Memory B cell (primary cell): ENCODE measurements at regions not wholly inside any gene's neighbourhood (a gene's known extent, or its start where the extent isn't known, plus 50 kb on each side); places are given as distances from the start of the nearest gene placed in this dataset.

Experiments used
- ATAC-seq: fragments of 150-1000 bp; cut with Tn5 transposase; 2 replicates; pipeline ENCODE4 v1.10.0; 2021; ENCODE audit warnings: low read depth, mild to moderate bottlenecking, moderate library complexity
- DNase-seq, 2 donors: peaks; one replicate each; pipeline ENCODE4 v3.0.0; 2022; ENCODE audit warnings: low spot score in 2 of 2
- H3K27ac Mint-ChIP-seq: one replicate; pipeline ENCODE4 v1.8.0; 2022; ENCODE audit warnings: mild to moderate bottlenecking, moderate library complexity, mixed read lengths
- H3K27me3 Mint-ChIP-seq: one replicate; pipeline ENCODE4 v1.8.0; 2022; ENCODE audit warnings: mixed read lengths
- H3K36me3 Mint-ChIP-seq: one replicate; pipeline ENCODE4 v1.8.0; 2022; ENCODE audit warnings: mild to moderate bottlenecking, mixed read lengths
- H3K4me1 Mint-ChIP-seq: one replicate; pipeline ENCODE4 v1.8.0; 2022; ENCODE audit warnings: mixed read lengths
- H3K4me3 Mint-ChIP-seq: one replicate; pipeline ENCODE4 v1.8.0; 2022; ENCODE audit warnings: mild to moderate bottlenecking, moderate library complexity, mixed read lengths
- H3K9me3 Mint-ChIP-seq: one replicate; pipeline ENCODE4 v1.8.0; 2022; ENCODE audit warnings: mixed read lengths

DNA sequence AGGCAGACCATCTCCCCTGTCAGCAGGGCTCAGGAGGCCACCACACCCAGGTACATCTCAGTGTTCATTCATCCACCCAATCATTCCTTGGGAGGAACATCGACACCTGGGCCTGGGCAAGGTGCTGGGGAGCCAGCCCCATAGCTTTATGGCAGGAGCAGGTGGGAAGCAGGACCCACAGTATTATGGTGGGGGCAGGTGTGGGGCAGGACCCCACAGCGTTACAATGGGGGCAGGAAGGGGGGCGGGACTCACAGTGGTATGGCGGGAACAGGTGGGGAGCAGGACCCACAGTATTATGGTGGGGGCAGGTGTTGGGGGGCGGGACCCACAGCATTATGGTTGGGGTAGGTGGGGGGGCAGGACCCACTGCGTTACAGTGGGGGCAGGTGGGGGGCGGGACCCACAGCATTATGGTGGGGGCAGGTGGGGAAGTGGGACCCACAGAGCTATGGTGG, 128.9 kb upstream of the HS6ST1 start:
- H3K27ac Mint-ChIP-seq, result no peak overlapping the region
- peaks cover 2% of the 10 kb centered on the region for H3K36me3 Mint-ChIP-seq
- DNase-seq (no peak), ATAC-seq (no peak)
- H3K4me1 Mint-ChIP-seq, result no peaks in the 10 kb centered on the region
- no peaks in the 10 kb centered on the region for H3K9me3 Mint-ChIP-seq
- peaks cover 10% of the 10 kb centered on the region for H3K27me3 Mint-ChIP-seq
- H3K4me3 Mint-ChIP-seq, result no peak overlapping the region

DNA sequence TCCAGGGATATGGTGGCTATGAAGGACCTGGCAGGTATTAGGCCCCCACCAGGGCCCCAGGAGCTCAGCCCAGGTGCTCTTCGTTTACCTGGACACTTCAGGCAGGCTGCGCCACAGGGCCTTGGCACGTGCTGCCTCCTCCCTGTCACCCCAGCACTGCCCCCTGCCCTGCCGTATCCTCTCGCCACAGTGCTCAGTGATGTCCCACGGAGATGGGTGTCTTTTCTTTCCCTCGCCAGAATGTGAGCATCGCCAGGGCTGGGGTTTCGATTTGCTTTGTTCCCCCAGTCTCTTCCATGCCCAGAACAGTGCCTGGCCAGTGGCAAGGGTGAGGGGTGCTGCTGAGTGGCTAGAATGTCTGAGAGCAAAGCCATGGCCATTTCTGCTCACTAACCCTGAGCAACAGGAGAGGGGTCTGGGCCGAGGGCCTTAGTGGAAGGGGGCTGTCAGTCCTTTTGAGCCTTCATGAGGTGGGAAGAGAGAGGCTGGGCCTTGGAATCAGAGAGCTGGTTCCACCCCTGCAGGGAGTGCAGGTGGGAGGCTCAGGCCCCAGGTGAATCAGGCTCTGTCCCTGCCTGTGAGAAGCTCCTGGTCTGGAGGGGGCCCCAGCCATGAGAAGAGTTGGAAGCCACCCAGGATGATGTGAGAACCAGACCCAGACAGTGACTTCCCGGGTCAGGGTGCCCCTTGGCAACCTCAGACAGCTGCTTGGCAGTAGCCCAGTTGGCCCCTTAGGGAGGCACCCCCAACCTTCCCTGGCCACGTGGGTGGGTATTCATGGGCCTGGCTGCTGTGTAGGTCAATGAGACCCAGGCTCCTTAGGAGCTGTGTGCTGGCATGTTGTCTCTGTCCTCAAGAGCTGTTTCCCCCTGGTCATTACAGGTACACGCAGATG, 129.9 kb upstream of the HS6ST1 start:
- ATAC-seq (no peak), DNase-seq (peak in 1 of 2 donors; percentile 3)
- no peaks in the 10 kb centered on the region for H3K9me3 Mint-ChIP-seq

DNA sequence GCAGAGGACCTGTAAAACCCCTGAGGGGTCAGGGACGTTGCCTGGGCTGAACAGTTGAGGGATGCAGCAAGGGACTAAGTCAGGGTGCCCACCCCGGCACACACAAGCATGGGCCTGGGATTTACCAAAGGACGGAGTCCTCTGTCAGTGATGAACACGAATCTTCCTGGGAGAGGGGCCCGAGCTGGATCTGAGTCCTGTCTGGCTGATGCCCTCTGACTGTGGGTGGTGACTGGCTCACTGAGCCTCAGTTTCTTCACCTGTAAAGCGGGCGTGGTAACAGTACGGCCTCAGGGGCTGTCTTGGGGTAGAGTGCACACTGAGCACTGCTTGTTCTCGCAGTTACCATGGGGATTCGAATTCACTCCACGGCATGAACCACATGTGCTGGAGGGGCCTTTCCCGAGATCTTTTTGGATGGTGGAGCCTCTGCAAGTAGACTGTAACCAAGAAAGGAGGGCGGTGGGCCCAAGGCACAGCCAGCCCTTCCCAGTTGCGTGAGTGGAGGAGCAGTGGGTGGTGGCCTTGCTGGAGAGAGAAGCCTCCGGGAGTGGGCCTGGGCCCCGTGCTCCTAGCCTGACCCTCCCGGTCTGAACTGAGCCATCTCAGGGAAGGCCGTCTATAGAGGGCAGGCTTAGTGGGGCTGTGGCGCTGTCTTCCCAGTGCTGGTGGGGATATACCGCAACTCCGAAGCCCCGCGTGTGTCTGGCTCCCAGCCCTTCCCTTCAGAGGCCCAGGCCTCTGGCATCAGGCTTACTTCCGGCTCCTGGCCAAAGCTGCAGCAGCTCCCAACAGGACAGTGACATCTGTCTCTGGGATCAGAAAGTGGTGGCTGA, 130.8 kb upstream of the HS6ST1 start:
- Mint-ChIP-seq H3K27me3 (peaks cover 13% of the 10 kb centered on the region), H3K36me3 (peaks cover 4% of the 10 kb centered on the region), H3K4me3 (no peak overlapping the region), H3K9me3 (peaks cover 3% of the 10 kb centered on the region), H3K27ac (no peak overlapping the region), H3K4me1 (no peaks in the 10 kb centered on the region)
- ATAC-seq (no peak), DNase-seq (peak in 1 of 2 donors; percentile 7)

More for the DNA sequence above, 129.9 kb upstream of the HS6ST1 start:
- H3K4me3 Mint-ChIP-seq, result no peak overlapping the region
- H3K27ac Mint-ChIP-seq, result no peak overlapping the region
- peaks cover 13% of the 10 kb centered on the region for H3K27me3 Mint-ChIP-seq
- peaks cover 2% of the 10 kb centered on the region for H3K36me3 Mint-ChIP-seq
- H3K4me1 Mint-ChIP-seq, result no peaks in the 10 kb centered on the region

DNA sequence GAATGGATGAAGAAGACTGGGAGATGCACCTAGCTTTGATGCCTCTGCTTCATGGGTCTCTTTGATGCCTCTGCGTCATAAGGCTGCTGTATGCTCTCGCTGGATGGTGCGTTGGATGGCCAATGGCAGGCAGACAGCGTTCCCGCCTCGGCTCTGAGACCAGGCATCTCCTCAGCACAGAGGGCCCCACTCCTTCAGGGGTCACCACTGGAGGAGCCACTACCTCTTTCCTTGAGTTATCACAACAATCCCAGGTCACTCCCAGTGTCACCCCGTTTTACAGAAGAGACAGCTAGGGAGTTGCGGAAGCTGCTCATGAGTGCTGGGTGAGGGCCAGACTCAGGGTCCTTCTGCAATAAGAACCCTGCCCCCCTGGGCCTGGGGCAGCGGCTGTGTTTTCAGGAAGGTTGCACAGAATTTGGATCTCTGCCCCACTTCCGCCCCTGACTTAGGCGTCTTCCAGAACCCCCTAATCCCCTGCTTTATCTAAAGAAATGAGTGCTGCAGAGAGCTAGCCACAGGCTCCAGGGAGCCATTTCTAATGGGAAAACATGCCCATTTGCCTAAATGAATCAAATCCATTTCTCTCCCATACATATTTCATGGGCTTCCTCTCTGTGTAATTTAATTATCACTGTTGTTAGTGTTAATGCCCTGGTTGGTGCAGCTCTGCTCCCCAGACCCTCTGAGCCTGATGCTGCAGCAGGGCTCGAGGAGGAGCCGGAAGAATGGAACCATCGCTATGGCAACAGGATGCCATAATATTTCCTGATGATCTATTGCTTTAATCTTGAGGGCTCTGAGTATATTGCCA, 131.8 kb upstream of the HS6ST1 start:
- no peak overlapping the region for H3K27ac Mint-ChIP-seq
- no peak overlapping the region for H3K4me3 Mint-ChIP-seq
- H3K36me3 Mint-ChIP-seq, result peaks cover 4% of the 10 kb centered on the region
- peaks cover 16% of the 10 kb centered on the region for H3K27me3 Mint-ChIP-seq
- peaks cover 3% of the 10 kb centered on the region for H3K9me3 Mint-ChIP-seq
- ATAC-seq, result no peak
- peak in 1 of 2 donors; percentile 6 for DNase-seq
- H3K4me1 Mint-ChIP-seq, result no peaks in the 10 kb centered on the region

DNA sequence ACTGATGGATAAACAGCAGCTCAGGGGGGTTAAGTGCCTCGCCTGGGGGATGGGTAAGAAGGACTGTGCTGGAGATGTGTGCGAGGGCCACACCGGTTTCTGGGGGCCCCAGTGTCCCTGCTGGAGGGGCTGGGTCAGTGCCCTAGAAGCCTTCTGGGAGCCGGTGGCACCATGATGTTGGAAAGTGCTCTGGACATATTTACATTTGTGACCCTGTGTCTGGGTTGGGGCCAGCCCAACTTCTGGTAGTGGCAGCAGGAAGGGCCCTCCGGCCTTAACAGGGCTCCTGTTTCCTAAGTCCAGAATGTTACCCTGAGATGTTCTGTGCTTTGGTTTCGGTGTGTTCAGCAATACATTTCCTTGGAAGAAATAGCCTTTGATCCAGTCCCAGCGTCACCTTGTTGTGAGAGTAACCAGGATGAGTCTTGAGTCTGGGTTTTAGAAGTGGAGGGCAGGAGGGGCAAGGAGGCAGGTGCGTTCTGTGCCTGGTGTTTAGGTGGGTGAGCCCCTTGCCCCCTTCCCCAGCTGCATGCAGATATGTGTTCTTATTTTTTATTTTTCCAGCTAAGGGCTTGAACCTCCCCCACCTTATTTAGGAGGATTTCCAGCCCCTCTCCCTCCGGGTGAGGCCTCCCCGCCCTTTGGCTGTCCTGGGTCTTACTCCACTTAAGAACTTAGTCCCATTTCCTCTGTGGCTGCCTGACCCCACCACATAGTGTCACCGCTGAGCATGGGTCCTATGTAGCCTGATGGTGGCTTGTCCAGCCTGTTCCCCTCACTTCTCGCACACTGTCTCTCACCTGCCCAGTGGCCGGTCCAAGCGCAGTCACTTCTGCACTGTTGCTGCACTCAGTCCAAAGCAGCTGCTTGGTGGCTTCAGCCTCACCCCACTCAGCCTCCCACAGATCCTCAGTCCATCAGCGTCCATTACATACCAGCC, 132.7 kb upstream of the HS6ST1 start:
- H3K9me3 Mint-ChIP-seq, result peaks cover 3% of the 10 kb centered on the region
- no peak overlapping the region for H3K4me3 Mint-ChIP-seq
- DNase-seq (no peak), ATAC-seq (no peak)
- no peak overlapping the region for H3K27ac Mint-ChIP-seq
- H3K27me3 Mint-ChIP-seq, result peaks cover 21% of the 10 kb centered on the region
- no peaks in the 10 kb centered on the region for H3K4me1 Mint-ChIP-seq
- peaks cover 4% of the 10 kb centered on the region for H3K36me3 Mint-ChIP-seq

DNA sequence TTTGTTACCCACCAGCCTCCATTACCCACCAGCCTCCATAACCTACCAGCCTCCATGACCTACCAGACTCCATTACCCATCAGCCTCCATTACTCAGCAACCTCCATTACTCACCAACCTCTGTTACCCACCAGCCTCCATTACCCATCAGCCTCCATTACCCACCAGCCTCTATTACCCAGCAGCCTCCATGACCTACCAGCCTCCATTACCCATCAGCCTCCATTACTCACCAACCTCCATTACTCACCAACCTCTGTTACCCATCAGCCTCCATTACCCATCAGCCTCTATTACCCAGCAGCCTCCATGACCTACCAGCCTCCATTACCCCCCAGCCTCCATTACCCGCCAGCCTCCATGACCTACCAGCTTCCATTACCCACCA, 133.3 kb upstream of the HS6ST1 start:
- peaks cover 4% of the 10 kb centered on the region for H3K9me3 Mint-ChIP-seq
- no peak for DNase-seq
- H3K4me1 Mint-ChIP-seq, result no peaks in the 10 kb centered on the region
- no peak overlapping the region for H3K27ac Mint-ChIP-seq
- H3K27me3 Mint-ChIP-seq, result peaks cover 24% of the 10 kb centered on the region
- ATAC-seq, result no peak
- H3K36me3 Mint-ChIP-seq, result peaks cover 4% of the 10 kb centered on the region
- H3K4me3 Mint-ChIP-seq, result no peak overlapping the region

DNA sequence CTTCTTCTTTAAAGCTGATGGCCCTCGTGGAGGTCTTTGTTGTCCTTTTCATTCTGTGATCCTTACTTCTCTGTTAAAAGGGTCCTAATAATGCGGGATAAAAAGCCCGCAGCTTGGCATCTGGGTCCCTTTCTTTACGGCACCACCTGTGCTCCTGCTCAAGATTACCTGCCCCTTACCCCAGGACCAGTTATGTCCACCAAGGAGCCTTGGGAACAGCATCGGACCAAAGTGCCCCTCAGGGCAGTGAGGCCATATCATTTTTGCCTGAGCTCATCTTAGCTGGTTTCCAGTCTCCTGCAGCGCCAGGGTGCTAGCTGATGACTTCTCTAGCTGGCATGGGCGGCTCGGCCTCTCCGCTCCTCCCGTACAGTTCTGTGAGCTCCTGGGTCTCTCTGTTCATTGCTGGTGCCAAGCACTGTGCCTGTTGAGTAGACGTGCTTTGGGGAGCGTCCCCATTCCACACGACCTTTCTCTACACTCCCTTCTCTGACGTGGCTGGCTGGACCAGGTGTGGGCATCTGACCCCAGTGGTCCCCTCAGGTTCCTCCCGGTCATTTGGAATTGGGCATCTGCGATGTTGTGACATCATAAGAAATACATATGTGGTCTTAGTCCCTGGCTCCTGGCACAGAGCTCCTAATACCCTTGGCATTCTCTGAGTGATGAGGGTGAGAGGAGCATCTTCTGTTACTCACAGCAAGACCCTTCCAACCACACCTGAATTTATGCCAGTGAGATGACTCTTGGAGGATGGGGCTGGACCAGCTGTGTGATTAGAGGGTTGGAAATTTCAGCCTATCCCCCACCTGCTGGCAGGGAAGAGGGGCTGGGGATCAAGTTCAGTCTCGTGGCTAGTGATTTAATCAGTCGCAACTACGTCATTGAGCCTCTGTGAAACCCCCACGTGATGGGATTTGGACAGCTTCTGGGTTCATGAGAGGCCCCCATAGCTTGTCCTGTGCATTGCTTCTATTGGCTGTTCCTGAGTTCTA, 134.2 kb upstream of the HS6ST1 start:
- Mint-ChIP-seq H3K36me3 (peaks cover 4% of the 10 kb centered on the region), H3K4me3 (no peak overlapping the region), H3K27ac (no peak overlapping the region), H3K27me3 (peaks cover 25% of the 10 kb centered on the region), H3K9me3 (peaks cover 4% of the 10 kb centered on the region), H3K4me1 (no peaks in the 10 kb centered on the region)
- no peak for ATAC-seq
- peak in 1 of 2 donors; percentile 4 for DNase-seq

DNA sequence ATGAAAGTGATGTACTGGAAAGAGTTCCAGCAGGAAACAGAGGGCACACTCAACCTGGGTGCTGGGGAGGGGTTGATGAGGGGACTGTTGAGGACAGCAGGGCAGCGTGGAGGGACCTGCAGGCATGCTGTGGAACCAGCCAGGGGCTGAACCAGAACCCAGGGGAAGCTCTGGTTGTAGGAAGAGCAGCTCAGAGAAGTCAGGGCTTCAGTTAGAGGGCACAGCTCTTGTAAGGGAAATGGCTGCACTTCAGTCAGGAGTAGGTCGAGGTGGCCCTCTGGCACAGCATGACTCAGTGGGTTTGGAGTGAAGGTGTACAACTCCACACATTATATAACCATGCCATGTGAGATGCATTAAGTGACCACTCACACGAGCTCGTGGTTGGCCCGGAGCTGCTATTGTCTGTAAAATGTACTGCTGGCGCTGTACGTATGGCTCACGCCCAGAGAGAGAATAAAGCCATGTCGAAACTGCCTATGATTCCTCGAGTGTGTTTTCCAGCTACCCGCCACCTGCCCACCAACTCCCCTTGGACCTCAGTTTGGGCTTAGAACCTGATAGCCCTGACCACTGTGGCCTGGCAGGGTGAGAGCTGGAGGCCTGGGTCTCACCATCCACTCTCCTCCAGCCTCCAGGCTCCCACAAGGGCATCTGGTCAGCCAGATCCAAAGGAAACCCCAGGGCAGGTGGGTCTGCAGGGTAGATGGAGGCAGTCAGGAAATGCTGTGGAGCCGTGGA, 136.5 kb upstream of the HS6ST1 start:
- Mint-ChIP-seq H3K4me3 (no peak overlapping the region), H3K9me3 (peaks cover 4% of the 10 kb centered on the region), H3K36me3 (peaks cover 4% of the 10 kb centered on the region), H3K27ac (no peak overlapping the region), H3K27me3 (peaks cover 26% of the 10 kb centered on the region), H3K4me1 (no peaks in the 10 kb centered on the region)
- DNase-seq, result no peak
- no peak for ATAC-seq

DNA sequence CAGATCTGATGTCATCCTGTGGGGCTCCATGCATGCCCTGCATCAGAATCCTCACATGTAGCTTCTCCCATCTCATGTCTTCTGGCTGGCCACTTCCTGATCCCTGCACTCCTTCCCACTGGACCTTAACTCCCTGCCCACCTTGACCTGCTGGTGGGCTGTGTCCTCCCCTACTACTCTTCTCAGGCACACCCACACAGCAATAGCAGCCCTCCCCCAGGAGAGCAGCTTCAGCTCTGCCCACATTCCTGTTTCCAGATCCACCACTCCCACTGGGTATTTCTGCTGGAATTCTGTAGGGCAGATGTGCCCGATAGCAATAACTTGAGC, 137.0 kb upstream of the HS6ST1 start:
- no peak for DNase-seq
- H3K9me3 Mint-ChIP-seq, result peaks cover 4% of the 10 kb centered on the region
- H3K27ac Mint-ChIP-seq, result no peak overlapping the region
- peaks cover 4% of the 10 kb centered on the region for H3K36me3 Mint-ChIP-seq
- no peak overlapping the region for H3K4me3 Mint-ChIP-seq
- peaks cover 26% of the 10 kb centered on the region for H3K27me3 Mint-ChIP-seq
- H3K4me1 Mint-ChIP-seq, result no peaks in the 10 kb centered on the region
- ATAC-seq, result no peak

DNA sequence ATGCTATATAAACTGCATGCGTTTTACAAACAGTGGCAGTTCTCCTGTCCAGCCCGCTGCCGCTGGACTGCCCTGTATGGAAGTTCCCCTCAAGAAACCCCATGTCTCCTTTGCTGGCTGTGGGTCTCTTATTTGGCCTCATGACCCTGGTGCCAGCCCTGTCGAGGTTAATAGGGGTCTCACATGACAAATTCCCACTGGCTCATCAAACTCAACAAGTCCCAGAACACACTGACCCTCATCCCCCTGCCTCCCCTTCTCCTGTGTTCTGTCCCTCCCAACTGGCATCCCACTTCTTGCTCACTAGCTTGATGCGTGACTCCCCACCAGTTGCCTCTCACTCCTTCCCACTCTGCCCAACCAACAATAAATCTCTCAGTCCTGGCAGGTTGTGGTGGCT, 137.6 kb upstream of the HS6ST1 start:
- Mint-ChIP-seq H3K4me1 (no peaks in the 10 kb centered on the region), H3K27ac (no peak overlapping the region), H3K27me3 (peaks cover 26% of the 10 kb centered on the region), H3K9me3 (peaks cover 4% of the 10 kb centered on the region), H3K4me3 (no peak overlapping the region), H3K36me3 (peaks cover 4% of the 10 kb centered on the region)
- no peak for ATAC-seq
- no peak for DNase-seq

DNA sequence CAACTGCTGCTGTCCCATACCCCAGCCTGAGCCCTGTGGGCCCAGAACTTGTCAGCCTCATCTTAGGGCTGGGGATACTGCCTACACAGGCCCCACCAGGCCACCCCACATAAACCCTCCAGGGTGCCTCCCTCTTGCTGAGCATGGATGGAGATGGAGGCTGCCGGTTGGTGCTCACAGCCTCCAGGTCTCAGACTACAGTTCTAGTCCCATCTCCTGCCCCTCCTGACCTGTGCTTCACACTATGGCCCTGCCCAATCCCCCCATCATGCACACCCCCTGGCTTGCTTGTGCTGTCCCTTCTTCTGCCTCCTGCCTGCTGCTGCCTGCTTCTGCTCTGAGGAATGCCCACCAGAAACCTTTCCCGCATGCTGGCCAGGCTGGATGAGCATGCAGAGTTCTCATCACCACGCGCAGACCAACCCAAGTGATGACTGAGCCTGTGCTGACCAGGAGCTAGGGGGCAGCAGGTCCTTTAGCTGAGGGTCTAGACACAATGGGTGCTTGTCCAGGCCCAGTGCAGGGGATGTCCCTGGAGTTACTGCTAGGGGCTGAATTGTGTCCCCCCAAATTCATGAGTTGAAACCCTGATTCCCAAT, 138.4 kb upstream of the HS6ST1 start:
- Mint-ChIP-seq H3K4me1 (no peaks in the 10 kb centered on the region), H3K36me3 (peaks cover 4% of the 10 kb centered on the region), H3K27ac (no peak overlapping the region), H3K27me3 (peaks cover 22% of the 10 kb centered on the region), H3K9me3 (peaks cover 4% of the 10 kb centered on the region), H3K4me3 (no peak overlapping the region)
- DNase-seq (no peak), ATAC-seq (no peak)
